ENCODE measurements at regions not wholly inside any gene's neighbourhood (a gene's known extent, or its start where the extent isn't known, plus 50 kb on each side); places are given as distances from the start of the nearest gene placed in this dataset.

DNA sequence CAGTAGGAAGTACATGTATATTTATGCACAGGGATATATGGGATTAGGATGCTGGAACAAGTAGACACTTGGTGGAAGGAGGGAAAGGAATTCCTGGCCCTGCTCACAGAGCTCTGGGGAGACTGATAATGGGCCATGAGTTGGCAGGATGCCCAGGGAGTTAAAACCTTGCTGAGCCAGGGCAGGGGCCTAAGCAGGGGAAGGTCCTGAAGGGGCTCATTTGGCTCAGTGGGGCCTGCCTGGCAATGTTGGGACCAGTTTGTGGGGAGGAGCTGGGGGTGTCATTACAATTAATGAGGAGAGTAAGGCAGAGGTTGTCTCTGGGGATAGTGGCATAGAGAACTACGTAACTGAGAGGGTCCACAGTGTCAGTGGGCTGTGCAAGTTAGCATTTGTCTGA is 124.2 kb upstream of the ADPGK start:
- DNase-seq, result peak; percentile 58
- H3K36me3 ChIP-seq, result no peaks in the 10 kb centered on the region

DNA sequence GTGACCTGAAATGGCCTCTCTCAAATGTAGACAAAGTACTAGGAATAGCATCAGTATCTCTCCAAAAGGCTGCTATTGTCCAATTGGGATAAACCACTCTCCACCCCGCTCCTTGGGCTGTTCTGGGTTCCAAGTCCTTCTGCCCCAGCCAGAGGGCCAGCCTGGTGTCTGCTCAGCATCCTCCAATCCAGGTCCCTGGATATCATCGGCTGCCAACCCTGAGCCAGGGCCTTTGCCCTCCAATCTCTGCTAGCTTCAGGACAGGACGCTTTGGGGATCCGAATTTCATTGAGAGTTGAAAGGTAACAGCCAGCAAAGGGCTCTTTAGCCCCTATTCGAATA is 119.3 kb upstream of the ADPGK start:
- Histone ChIP-seq H3K4me3 (ENCODE audit: low read depth, low read length) (no peak overlapping the region), H3K4me1 (no peaks in the 10 kb centered on the region), H3K36me3 (no peaks in the 10 kb centered on the region), H3K9me3 (no peaks in the 10 kb centered on the region), H3K27me3 (peaks cover 14% of the 10 kb centered on the region)
- TF ChIP-seq CTCF (IDR thresholded peaks at IDR 0.05; ENCODE audit: low read depth, low read length), result no peak
- DNase-seq, result no peak

More for the DNA sequence above, 124.2 kb upstream of the ADPGK start:
- Histone ChIP-seq H3K9me3 (no peaks in the 10 kb centered on the region), H3K27me3 (peaks cover 7% of the 10 kb centered on the region), H3K4me1 (no peaks in the 10 kb centered on the region), H3K4me3 (ENCODE audit: low read depth, low read length) (no peak overlapping the region)
- TF ChIP-seq CTCF (IDR thresholded peaks at IDR 0.05; ENCODE audit: low read depth, low read length), result no peak

- no peak for DNase-seq
- TF ChIP-seq CTCF (IDR thresholded peaks at IDR 0.05; ENCODE audit: low read depth, low read length), result no peak
- H3K4me3 ChIP-seq (ENCODE audit: low read depth, low read length), result no peak overlapping the region
- H3K27me3 ChIP-seq, result peaks cover 14% of the 10 kb centered on the region
- H3K9me3 ChIP-seq, result no peaks in the 10 kb centered on the region
- no peaks in the 10 kb centered on the region for H3K36me3 ChIP-seq
- H3K4me1 ChIP-seq, result no peaks in the 10 kb centered on the region
Measured at GRCh38 chr15:72902245-72902918, 118.8 kb upstream of the ADPGK start.

- H3K27me3 ChIP-seq, result no peaks in the 10 kb centered on the region; the same call in 1 of the 2 replicates
- no peak for DNase-seq
- H3K4me1 ChIP-seq, result no peaks in the 10 kb centered on the region
- TF ChIP-seq CTCF (IDR thresholded peaks at IDR 0.05; ENCODE audit: low read depth, low read length), result no peak
- H3K9me3 ChIP-seq, result no peaks in the 10 kb centered on the region
- no peak overlapping the region for H3K4me3 ChIP-seq (ENCODE audit: low read depth, low read length)
- H3K36me3 ChIP-seq, result no peaks in the 10 kb centered on the region
Measured at GRCh38 chr15:72892986-72893385, 109.4 kb upstream of the ADPGK start.

- no peak for DNase-seq
- Histone ChIP-seq H3K9me3 (no peaks in the 10 kb centered on the region; the same call in 1 of the 2 replicates), H3K36me3 (no peaks in the 10 kb centered on the region), H3K4me1 (no peaks in the 10 kb centered on the region), H3K27me3 (no peaks in the 10 kb centered on the region), H3K4me3 (ENCODE audit: low read depth, low read length) (no peak overlapping the region)
- no peak for TF ChIP-seq CTCF (IDR thresholded peaks at IDR 0.05; ENCODE audit: low read depth, low read length)
Measured at GRCh38 chr15:72890043-72890442, 106.5 kb upstream of the ADPGK start.

DNA sequence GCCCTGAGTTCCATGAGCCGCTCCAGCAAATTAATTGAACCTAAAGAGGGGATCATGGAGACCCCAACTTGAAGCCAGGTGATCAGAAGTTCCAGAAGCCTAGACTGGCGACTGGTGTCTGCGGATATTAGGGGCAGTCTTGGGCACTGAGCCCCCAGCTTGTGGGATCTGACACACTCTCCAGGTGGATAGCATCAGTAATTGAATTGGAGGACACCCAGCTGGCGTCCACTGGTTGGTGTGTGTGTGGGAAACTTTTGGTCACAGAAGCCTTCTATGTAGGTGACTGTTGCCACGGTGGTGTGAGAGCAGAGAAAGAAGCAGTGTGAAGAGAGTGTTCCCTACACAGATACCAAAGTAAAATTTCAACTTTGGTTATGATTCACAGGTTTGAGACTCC is 106.0 kb upstream of the ADPGK start:
- no peaks in the 10 kb centered on the region for H3K36me3 ChIP-seq
- no peak overlapping the region for H3K4me3 ChIP-seq (ENCODE audit: low read depth, low read length)
- DNase-seq, result no peak
- H3K27me3 ChIP-seq, result no peaks in the 10 kb centered on the region
- H3K4me1 ChIP-seq, result no peaks in the 10 kb centered on the region
- H3K9me3 ChIP-seq, result no peaks in the 10 kb centered on the region; the same call in 1 of the 2 replicates
- TF ChIP-seq CTCF (IDR thresholded peaks at IDR 0.05; ENCODE audit: low read depth, low read length), result no peak

Measured in BE2C (cell line).